NB4 (cell line): ENCODE measurements at regions not wholly inside any gene's neighbourhood (a gene's known extent, or its start where the extent isn't known, plus 50 kb on each side); places are given as distances from the start of the nearest gene placed in this dataset.

ENCODE experiments used
- POLR2A ChIP-seq: IDR thresholded peaks from 2 replicates; pipeline ENCODE4 v1.6.1; 2011; ENCODE audit warnings: mild to moderate bottlenecking; ENCODE audit not compliant: insufficient read length; ENCODE audit errors: extremely low read depth
- TF ChIP-seq, protein P1 (sequence below): IDR thresholded peaks from one replicate; pipeline ENCODE4 v1.5.1; 2012; ENCODE audit warnings: low read depth, low read length

GRCh38 chr12:80025638-80026037, 73.7 kb upstream of the OTOGL start:
- TF ChIP-seq, protein P1, sequence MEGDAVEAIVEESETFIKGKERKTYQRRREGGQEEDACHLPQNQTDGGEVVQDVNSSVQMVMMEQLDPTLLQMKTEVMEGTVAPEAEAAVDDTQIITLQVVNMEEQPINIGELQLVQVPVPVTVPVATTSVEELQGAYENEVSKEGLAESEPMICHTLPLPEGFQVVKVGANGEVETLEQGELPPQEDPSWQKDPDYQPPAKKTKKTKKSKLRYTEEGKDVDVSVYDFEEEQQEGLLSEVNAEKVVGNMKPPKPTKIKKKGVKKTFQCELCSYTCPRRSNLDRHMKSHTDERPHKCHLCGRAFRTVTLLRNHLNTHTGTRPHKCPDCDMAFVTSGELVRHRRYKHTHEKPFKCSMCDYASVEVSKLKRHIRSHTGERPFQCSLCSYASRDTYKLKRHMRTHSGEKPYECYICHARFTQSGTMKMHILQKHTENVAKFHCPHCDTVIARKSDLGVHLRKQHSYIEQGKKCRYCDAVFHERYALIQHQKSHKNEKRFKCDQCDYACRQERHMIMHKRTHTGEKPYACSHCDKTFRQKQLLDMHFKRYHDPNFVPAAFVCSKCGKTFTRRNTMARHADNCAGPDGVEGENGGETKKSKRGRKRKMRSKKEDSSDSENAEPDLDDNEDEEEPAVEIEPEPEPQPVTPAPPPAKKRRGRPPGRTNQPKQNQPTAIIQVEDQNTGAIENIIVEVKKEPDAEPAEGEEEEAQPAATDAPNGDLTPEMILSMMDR, result no peak
- TF ChIP-seq POLR2A, result no peak
